HG02759 (cell line): ENCODE measurements at regions not wholly inside any gene's neighbourhood (a gene's known extent, or its start where the extent isn't known, plus 50 kb on each side); places are given as distances from the start of the nearest gene placed in this dataset.

ENCODE experiments used
- ATAC-seq: cut with Tn5 transposase; IDR thresholded peaks from one replicate; pipeline ENCODE4 v1.9.1; 2021; ENCODE audit warnings: mild to moderate bottlenecking, moderate library complexity; ENCODE audit not compliant: unreplicated experiment

DNA sequence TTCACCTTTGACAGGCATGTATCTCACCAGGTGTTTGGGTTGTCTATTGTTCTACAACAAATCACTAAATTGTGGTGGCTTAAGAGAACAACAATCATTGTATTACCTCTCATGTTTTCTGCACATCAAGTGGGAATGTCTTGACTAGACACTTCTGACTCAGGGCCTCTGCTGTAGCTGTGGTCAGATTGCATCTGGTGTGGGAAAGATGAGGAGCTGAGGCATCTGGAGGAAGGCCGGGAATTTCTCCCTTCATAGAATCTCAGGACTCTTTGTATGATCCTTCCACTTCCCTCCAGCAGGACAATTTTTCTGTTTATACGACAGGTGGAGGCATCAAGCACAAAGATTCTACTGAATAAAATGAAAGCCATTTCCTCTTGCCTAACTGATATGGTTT lies 511.8 kb upstream of the NBEA start:
- ATAC-seq: no peak

- no peak for ATAC-seq
Observed at GRCh38 chr13:34431827-34432581, 510.1 kb upstream of the NBEA start.

DNA sequence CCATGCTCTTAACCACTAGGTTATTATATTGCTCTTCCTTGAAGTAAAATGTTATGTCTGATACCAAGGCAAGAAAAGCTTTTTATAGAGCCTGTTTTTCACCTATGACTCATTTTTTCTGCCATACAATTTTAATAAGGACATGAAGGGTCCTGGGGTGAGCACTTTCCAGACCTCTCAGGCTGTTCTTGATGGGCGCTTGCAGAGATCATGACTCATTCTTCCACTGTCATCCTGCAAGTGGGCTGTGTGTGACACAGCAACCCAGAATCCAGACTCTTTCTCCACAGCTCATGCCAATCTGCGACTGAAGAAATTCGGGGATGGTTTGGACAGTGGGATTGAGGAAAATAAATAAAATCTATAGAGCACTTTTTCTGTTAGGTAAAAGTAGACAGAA lies 506.7 kb upstream of the NBEA start:
- no peak for ATAC-seq

- ATAC-seq: no peak
Observed at GRCh38 chr13:34437873-34438272, 504.2 kb upstream of the NBEA start.

GRCh38 chr13:34452831-34453230 lies 489.2 kb upstream of the NBEA start:
- no peak for ATAC-seq

DNA sequence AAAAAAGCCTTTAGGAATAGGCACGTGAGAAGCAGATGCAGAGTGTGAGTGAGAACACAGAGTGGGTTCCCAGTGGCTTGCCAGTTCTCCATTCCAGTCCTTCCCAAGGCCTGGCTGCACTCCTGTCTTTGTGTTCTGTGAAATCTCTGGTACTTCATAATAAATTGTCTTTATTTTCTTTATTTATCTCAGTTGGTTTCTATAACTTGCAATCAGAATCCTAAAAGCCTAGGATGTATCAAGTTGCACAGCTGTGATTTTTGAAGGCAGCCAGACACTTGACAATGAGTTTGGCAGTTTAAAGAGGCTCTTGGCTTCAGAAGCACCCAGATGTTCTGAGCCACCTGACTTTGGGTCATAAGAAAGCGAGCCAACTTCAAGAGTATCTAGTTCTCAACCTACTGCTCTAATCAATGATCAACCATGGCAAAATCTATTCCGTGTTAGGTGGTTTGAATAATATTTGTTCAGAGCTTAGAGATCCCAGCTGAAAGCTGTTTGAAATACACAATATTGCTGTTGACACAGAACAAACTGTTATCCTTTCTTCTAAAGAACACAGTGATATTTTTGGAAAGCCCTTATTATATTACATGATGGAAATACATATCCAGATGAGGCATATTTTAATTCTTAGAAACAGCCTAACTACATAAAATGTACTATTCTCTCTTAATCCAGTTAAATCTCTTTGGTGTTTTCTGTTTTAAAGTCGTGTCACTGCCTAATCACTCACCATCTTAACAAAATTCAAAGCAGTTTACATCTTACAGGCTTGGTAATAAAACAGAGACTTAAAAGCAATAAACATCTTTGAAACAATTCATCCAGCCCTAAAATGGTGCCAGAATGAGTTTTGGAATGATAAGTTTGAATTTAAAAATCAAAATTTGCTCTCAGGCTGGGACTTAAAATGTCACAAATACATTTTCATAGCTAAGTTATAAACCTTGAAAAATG lies 483.0 kb upstream of the NBEA start:
- no peak for ATAC-seq

- ATAC-seq: no peak
Observed at GRCh38 chr13:34459856-34460255, 482.2 kb upstream of the NBEA start.

GRCh38 chr13:34462843-34463242 lies 479.2 kb upstream of the NBEA start:
- no peak for ATAC-seq

GRCh38 chr13:34464011-34464410 lies 478.1 kb upstream of the NBEA start:
- ATAC-seq: no peak

GRCh38 chr13:34465423-34465922 lies 476.6 kb upstream of the NBEA start:
- ATAC-seq: no peak

- ATAC-seq: no peak
Observed at GRCh38 chr13:34466301-34466700, 475.8 kb upstream of the NBEA start.

- ATAC-seq: no peak
Observed at GRCh38 chr13:34467450-34468083, 474.5 kb upstream of the NBEA start.

GRCh38 chr13:34469196-34469986 lies 472.7 kb upstream of the NBEA start:
- no peak for ATAC-seq

- no peak for ATAC-seq
Observed at GRCh38 chr13:34474187-34474868, 467.7 kb upstream of the NBEA start.

GRCh38 chr13:34478376-34478775 lies 463.7 kb upstream of the NBEA start:
- ATAC-seq: no peak

DNA sequence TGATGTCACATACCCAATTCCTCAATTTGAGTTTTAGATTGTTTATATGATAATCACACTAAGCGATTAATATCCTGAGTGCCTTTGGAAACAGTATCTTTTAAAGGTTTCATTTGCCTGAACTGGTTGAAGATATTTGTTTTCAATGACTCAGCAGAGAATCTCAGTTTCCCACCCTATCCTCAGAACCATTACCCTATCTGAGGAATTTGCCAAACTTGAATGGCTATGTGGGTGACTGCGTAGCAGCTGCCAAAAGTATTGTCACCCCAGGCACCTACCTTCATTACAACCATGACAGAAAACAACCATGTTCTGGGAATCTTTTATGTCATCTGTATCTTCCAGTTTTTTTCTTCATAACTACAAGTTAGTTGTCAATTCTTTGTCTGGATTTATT lies 440.1 kb upstream of the NBEA start:
- ATAC-seq: no peak

DNA sequence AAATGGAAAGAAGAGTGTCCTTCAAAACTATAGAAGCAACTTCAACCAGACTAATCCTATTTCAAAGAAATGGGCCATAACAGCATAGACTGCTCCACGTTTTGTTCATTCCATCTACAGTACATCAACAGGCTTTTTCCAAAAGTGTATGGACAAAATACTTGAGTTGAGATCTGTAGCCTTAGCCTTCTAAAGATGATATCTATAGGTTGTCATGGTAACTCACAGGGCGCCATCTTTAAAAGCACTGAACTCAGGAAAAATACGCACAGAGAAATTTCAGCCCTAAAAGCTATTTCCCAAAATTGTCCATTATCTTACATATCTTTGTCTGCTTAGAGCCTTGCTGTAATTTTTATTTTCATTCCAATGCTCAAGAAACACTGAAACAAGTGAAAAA lies 439.4 kb upstream of the NBEA start:
- no peak for ATAC-seq

DNA sequence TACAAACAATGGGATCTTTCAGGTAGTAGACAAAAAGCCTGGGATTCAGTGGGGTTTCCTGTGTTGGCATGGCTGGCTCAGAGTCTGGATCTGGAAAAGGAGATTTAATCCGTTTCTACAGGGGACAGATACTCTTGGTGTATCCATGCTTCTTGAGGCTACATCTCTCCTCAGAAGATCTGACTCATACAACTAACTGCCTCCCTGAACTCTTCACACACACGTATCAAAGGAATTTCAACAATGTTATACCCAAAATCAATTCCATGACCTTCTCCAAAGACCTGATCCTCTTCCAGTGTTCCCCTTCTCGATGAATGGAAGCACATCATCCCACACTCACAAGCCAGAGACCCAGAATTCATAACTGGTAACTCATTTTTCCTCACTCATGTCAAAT lies 435.3 kb upstream of the NBEA start:
- ATAC-seq: no peak

GRCh38 chr13:34507630-34508029 lies 434.4 kb upstream of the NBEA start:
- no peak for ATAC-seq

- no peak for ATAC-seq
Observed at GRCh38 chr13:34512817-34513216, 429.3 kb upstream of the NBEA start.
